ENCODE measurements at regions not wholly inside any gene's neighbourhood (a gene's known extent, or its start where the extent isn't known, plus 50 kb on each side); places are given as distances from the start of the nearest gene placed in this dataset.

DNA sequence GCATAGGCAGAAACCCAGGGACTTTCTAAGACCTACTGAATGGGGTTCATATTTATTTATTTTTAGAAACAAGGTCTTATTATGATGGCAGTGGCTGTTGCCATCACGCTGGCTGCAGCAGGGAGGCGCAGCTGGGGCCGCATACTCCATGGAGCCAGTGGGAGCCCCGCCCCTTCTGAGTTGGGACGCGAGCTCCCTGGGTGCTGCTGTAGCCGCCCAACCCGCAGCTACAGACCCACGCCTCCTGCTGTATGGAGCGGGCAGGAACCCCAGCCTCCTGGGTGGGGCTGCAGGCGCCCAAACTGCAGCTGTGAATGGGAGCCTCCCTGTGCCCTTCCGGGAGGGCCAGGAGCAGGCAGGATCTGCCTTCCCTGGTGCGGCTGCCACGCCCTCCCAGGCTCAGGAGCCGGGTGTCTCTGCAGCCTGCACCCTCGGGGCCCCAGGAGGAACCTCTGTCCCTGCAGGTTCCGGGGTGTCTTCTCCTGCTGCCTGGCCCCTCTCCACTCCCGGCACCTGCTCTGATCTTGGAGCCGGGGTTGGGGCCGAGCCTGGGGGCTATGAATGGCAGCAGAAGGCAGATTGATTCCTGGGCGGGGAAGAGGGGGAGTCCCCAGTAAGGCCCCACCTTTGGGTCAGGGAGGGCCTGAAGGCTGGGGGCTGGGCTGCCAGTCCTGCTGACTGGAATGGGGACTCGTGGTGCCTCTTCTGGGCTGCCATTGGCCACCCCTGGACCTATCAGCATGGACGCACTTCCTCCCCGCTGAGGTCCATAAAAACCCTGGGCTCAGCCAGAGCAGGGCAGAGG lies 66.5 kb upstream of the LRRN2 start:
- DNase-seq (peak; percentile 8 to 62), FAIRE-seq (no peak)
- Histone ChIP-seq H3K4me1 (ENCODE audit: control insufficient read depth in 3 of 3, insufficient read depth in 2 of 3, low read depth in 1 of 3, low read length in 2 of 3) (no peaks in the 10 kb centered on the region), H3K4me3 (ENCODE audit: low read depth in 1 of 3, low read length in 3 of 3) (no peak overlapping the region), H3K27me3 (ENCODE audit: control insufficient read depth in 3 of 3, insufficient read depth in 3 of 3, low read length in 3 of 3) (peaks cover 0 to 5% (median 0%) of the 10 kb centered on the region in 3 donors), H3K27ac (ENCODE audit: low read depth in 1 of 3, low read length in 2 of 3) (no peak overlapping the region), H3K9me3 (ENCODE audit: control insufficient read depth in 2 of 2, insufficient read depth in 1 of 2, low read depth in 1 of 2, low read length in 1 of 2) (no peaks in the 10 kb centered on the region), H3K36me3 (ENCODE audit: control insufficient read depth in 3 of 3, insufficient read depth in 2 of 3, low read depth in 1 of 3, low read length in 3 of 3) (no peaks in the 10 kb centered on the region)
- 28 to 70% (median 45%) methylated on average over 23 to 24 of the region's 24 CpGs for WGBS, 3 donors

DNA sequence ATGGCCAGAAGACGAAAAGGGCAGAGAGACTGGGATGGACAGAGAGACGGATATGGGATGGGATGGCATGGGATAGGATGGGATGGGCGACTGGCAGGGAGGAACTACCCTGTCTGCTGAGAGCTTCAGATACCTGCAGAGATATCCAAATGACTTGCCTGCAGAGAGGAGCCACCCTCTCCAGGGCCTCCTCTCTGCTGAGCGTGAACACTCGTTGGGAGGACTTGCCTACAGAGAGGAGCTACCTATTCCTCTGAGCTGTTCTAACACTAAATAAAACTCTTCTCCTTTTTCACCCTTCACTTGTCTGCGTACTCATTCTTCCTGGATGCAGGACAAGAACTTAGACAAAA lies 67.1 kb upstream of the LRRN2 start:
- WGBS, 3 donors, result 81 to 87% (median 83%) methylated on average over 6 of the region's 6 CpGs
- H3K27me3 ChIP-seq (ENCODE audit: control insufficient read depth in 3 of 3, insufficient read depth in 3 of 3, low read length in 3 of 3), result peaks cover 0 to 5% (median 0%) of the 10 kb centered on the region in 3 donors
- no peak overlapping the region for H3K4me3 ChIP-seq (ENCODE audit: low read depth in 1 of 3, low read length in 3 of 3)
- H3K27ac ChIP-seq (ENCODE audit: low read depth in 1 of 3, low read length in 2 of 3), result no peak overlapping the region
- no peaks in the 10 kb centered on the region for H3K36me3 ChIP-seq (ENCODE audit: control insufficient read depth in 3 of 3, insufficient read depth in 2 of 3, low read depth in 1 of 3, low read length in 3 of 3)
- no peaks in the 10 kb centered on the region for H3K4me1 ChIP-seq (ENCODE audit: control insufficient read depth in 3 of 3, insufficient read depth in 2 of 3, low read depth in 1 of 3, low read length in 2 of 3)
- H3K9me3 ChIP-seq (ENCODE audit: control insufficient read depth in 2 of 2, insufficient read depth in 1 of 2, low read depth in 1 of 2, low read length in 1 of 2), result no peaks in the 10 kb centered on the region
- DNase-seq, result no peak
- FAIRE-seq, result no peak

DNA sequence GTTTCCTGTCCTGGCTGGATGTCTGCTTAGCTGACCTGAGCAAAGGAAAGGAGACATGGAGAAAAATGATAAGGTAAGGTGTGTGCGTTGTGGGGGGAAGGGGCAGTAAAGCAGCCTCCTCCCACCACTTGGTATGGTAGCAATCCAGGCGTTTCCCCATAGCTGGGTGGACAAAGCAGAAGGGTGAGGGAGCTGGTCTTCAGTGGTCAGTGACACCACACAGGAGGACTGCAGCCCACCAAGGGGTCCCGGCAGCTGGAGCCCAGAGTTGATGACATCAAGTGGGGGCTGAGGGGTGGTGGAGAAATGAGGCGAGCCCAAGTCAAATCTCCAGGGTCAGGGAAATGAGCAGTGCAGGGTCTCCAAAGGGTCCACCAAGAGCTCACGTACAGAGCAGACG lies 69.3 kb upstream of the LRRN2 start:
- Histone ChIP-seq H3K9me3 (ENCODE audit: control insufficient read depth in 2 of 2, insufficient read depth in 1 of 2, low read depth in 1 of 2, low read length in 1 of 2) (no peaks in the 10 kb centered on the region), H3K27me3 (ENCODE audit: control insufficient read depth in 3 of 3, insufficient read depth in 3 of 3, low read length in 3 of 3) (peaks cover 0 to 3% (median 0%) of the 10 kb centered on the region in 3 donors), H3K4me1 (ENCODE audit: control insufficient read depth in 3 of 3, insufficient read depth in 2 of 3, low read depth in 1 of 3, low read length in 2 of 3) (no peaks in the 10 kb centered on the region), H3K36me3 (ENCODE audit: control insufficient read depth in 3 of 3, insufficient read depth in 2 of 3, low read depth in 1 of 3, low read length in 3 of 3) (no peaks in the 10 kb centered on the region), H3K4me3 (ENCODE audit: low read depth in 1 of 3, low read length in 3 of 3) (no peak overlapping the region), H3K27ac (ENCODE audit: low read depth in 1 of 3, low read length in 2 of 3) (no peak overlapping the region)
- no peak for FAIRE-seq
- WGBS, 3 donors, result 80 to 90% (median 82%) methylated on average over 6 of the region's 6 CpGs
- DNase-seq, result no peak

DNA sequence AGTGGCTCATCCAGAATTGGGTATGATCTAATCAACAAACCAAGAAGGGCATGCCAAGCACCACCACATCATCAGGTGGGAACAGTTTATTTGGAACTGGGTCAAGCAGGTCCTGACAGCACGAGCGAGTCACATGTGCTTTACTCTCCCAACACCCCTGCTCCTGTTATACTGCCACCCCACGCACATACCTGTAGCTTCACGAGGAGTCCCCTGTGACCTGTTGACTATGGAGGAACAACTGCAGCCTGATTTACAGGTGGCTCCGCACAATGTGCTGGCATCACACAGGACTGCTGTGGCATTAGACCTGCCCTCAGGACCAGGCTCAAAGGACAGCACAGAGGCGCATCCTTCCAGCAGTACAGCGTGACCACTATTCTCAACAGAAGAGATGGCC lies 70.8 kb upstream of the LRRN2 start:
- DNase-seq (no peak), FAIRE-seq (no peak)
- Histone ChIP-seq H3K9me3 (ENCODE audit: control insufficient read depth in 2 of 2, insufficient read depth in 1 of 2, low read depth in 1 of 2, low read length in 1 of 2) (no peaks in the 10 kb centered on the region), H3K27me3 (ENCODE audit: control insufficient read depth in 3 of 3, insufficient read depth in 3 of 3, low read length in 3 of 3) (peaks cover 0 to 3% (median 0%) of the 10 kb centered on the region in 3 donors), H3K27ac (ENCODE audit: low read depth in 1 of 3, low read length in 2 of 3) (no peak overlapping the region), H3K4me1 (ENCODE audit: control insufficient read depth in 3 of 3, insufficient read depth in 2 of 3, low read depth in 1 of 3, low read length in 2 of 3) (no peaks in the 10 kb centered on the region), H3K4me3 (ENCODE audit: low read depth in 1 of 3, low read length in 3 of 3) (no peak overlapping the region), H3K36me3 (ENCODE audit: control insufficient read depth in 3 of 3, insufficient read depth in 2 of 3, low read depth in 1 of 3, low read length in 3 of 3) (no peaks in the 10 kb centered on the region)
- 90 to 96% (median 93%) methylated on average over 7 of the region's 7 CpGs for WGBS, 3 donors

DNA sequence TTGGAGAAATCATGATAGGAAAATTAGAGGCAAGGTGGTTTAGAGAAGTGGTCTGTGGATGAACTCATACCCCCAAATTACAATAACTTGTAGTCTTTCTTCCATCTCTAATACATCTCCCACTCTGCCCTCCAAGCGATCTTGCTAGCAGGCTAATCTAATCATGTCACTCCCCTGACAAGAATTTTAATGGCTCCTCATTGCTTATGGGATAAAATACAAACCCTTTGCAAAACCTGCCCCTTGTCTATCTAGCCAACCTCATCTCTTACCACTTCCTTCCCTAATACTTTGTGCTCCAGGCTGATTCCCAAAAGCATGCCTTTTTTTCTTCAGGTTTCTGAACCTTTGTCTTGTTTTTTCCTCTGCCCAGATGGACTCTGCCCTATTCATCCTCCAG lies 71.3 kb upstream of the LRRN2 start:
- H3K27ac ChIP-seq (ENCODE audit: low read depth in 1 of 3, low read length in 2 of 3), result no peak overlapping the region

DNA sequence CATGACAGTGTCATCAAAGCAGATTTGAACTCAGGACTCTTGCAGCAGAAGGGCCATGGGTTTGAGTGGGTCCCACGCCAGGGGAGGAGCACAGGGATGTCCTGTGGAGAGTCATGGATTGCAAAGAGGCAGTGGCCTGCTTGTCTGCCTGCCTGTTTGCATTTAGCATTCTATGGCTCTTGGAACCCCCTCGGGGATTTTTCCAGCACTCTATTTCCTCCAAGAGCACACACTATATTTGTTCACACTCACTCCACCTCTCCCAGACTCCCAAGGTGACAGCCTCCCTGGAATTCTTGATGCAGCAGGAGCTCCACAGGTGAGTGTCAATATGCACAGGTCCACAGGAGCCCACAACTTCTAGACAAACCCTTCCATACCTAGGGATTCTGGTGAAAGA lies 73.1 kb upstream of the LRRN2 start:
- FAIRE-seq (no peak), DNase-seq (no peak)
- H3K27ac ChIP-seq (ENCODE audit: low read depth in 1 of 3, low read length in 2 of 3), result no peak overlapping the region
- H3K9me3 ChIP-seq (ENCODE audit: control insufficient read depth in 2 of 2, insufficient read depth in 1 of 2, low read depth in 1 of 2, low read length in 1 of 2), result peaks cover 0 to 5% of the 10 kb centered on the region in 2 donors
- no peaks in the 10 kb centered on the region for H3K4me1 ChIP-seq (ENCODE audit: control insufficient read depth in 3 of 3, insufficient read depth in 2 of 3, low read depth in 1 of 3, low read length in 2 of 3)
- peaks cover 0 to 10% (median 0%) of the 10 kb centered on the region in 3 donors for H3K27me3 ChIP-seq (ENCODE audit: control insufficient read depth in 3 of 3, insufficient read depth in 3 of 3, low read length in 3 of 3)
- H3K4me3 ChIP-seq (ENCODE audit: low read depth in 1 of 3, low read length in 3 of 3), result no peak overlapping the region
- no peaks in the 10 kb centered on the region for H3K36me3 ChIP-seq (ENCODE audit: control insufficient read depth in 3 of 3, insufficient read depth in 2 of 3, low read depth in 1 of 3, low read length in 3 of 3)
- 44 to 76% (median 61%) methylated on average over 2 of the region's 2 CpGs for WGBS, 3 donors

More for the DNA sequence above, 71.3 kb upstream of the LRRN2 start:
- peaks cover 0 to 2% (median 0%) of the 10 kb centered on the region in 3 donors for H3K27me3 ChIP-seq (ENCODE audit: control insufficient read depth in 3 of 3, insufficient read depth in 3 of 3, low read length in 3 of 3)
- DNase-seq, result no peak
- no peaks in the 10 kb centered on the region for H3K36me3 ChIP-seq (ENCODE audit: control insufficient read depth in 3 of 3, insufficient read depth in 2 of 3, low read depth in 1 of 3, low read length in 3 of 3)
- no peaks in the 10 kb centered on the region for H3K9me3 ChIP-seq (ENCODE audit: control insufficient read depth in 2 of 2, insufficient read depth in 1 of 2, low read depth in 1 of 2, low read length in 1 of 2)
- H3K4me1 ChIP-seq (ENCODE audit: control insufficient read depth in 3 of 3, insufficient read depth in 2 of 3, low read depth in 1 of 3, low read length in 2 of 3), result no peaks in the 10 kb centered on the region
- 13 to 39% (median 36%) methylated on average over 1 of the region's 1 CpG for WGBS, 3 donors
- H3K4me3 ChIP-seq (ENCODE audit: low read depth in 1 of 3, low read length in 3 of 3), result no peak overlapping the region
- no peak for FAIRE-seq

DNA sequence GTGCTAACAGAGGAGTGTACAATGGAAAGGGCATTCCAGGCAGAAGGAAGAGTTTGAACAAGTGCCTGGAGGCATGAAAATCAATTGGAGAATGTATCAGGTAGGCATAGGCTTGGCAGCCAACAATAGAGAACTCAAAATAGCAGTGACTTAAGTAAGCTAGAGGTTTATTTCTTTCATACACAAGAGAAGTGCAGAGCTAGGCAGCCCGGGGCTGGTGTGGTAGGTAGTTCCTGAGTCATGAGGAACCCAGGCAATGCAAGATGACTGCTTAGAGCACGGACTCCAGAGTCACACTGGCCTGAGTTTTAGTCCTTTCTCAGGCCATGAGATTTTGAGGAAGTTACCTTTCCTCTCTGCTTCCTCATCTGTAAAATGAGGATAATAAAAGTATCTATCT lies 74.8 kb upstream of the LRRN2 start:
- no peak overlapping the region for H3K27ac ChIP-seq (ENCODE audit: low read depth in 1 of 3, low read length in 2 of 3)
- WGBS, 3 donors, result 67 to 80% (median 76%) methylated on average over 2 of the region's 2 CpGs
- no peak overlapping the region for H3K4me3 ChIP-seq (ENCODE audit: low read depth in 1 of 3, low read length in 3 of 3)
- H3K36me3 ChIP-seq (ENCODE audit: control insufficient read depth in 3 of 3, insufficient read depth in 2 of 3, low read depth in 1 of 3, low read length in 3 of 3), result no peaks in the 10 kb centered on the region
- DNase-seq, result no peak
- H3K9me3 ChIP-seq (ENCODE audit: control insufficient read depth in 2 of 2, insufficient read depth in 1 of 2, low read depth in 1 of 2, low read length in 1 of 2), result peaks cover 0 to 5% of the 10 kb centered on the region in 2 donors
- no peak for FAIRE-seq
- H3K27me3 ChIP-seq (ENCODE audit: control insufficient read depth in 3 of 3, insufficient read depth in 3 of 3, low read length in 3 of 3), result peaks cover 0 to 19% (median 0%) of the 10 kb centered on the region in 3 donors
- H3K4me1 ChIP-seq (ENCODE audit: control insufficient read depth in 3 of 3, insufficient read depth in 2 of 3, low read depth in 1 of 3, low read length in 2 of 3), result no peaks in the 10 kb centered on the region

DNA sequence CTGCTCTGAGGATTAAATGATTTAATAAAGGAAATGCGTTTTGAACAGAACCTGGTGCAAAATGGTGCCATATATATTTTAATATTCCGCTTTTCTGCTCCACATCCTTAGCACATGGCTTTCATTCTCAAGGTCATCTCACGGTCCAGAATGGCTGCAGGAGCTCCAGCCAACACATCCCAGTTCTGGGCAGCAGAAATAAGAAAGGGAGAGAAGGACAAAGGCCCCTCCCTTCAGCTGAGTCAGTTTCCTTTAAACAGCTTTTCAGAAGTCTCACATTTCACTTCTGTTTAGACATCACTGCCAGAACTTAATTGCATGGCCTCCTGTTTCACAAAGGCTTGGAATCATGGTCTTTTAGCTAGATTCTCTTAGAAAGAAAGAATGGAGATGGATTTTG lies 75.2 kb upstream of the LRRN2 start:
- H3K9me3 ChIP-seq (ENCODE audit: control insufficient read depth in 2 of 2, insufficient read depth in 1 of 2, low read depth in 1 of 2, low read length in 1 of 2), result peaks cover 0 to 5% of the 10 kb centered on the region in 2 donors
- H3K27me3 ChIP-seq (ENCODE audit: control insufficient read depth in 3 of 3, insufficient read depth in 3 of 3, low read length in 3 of 3), result peaks cover 0 to 23% (median 0%) of the 10 kb centered on the region in 3 donors
- no peak overlapping the region for H3K4me3 ChIP-seq (ENCODE audit: low read depth in 1 of 3, low read length in 3 of 3)
- DNase-seq (no peak), FAIRE-seq (no peak)
- H3K27ac ChIP-seq (ENCODE audit: low read depth in 1 of 3, low read length in 2 of 3), result no peak overlapping the region
- 74 to 94% (median 84%) methylated on average over 3 of the region's 3 CpGs for WGBS, 3 donors
- H3K36me3 ChIP-seq (ENCODE audit: control insufficient read depth in 3 of 3, insufficient read depth in 2 of 3, low read depth in 1 of 3, low read length in 3 of 3), result no peaks in the 10 kb centered on the region
- H3K4me1 ChIP-seq (ENCODE audit: control insufficient read depth in 3 of 3, insufficient read depth in 2 of 3, low read depth in 1 of 3, low read length in 2 of 3), result no peaks in the 10 kb centered on the region

Data from small intestine (tissue), 7 donors.